CD4-positive, alpha-beta T cell treated with Interleukin-21 for 1 hour (primary cell): ENCODE measurements at regions not wholly inside any gene's neighbourhood (a gene's known extent, or its start where the extent isn't known, plus 50 kb on each side); places are given as distances from the start of the nearest gene placed in this dataset.
"Not testable (repeated sequence)": the region's sequence is repeated elsewhere in the genome, so short reads cannot be mapped to it uniquely, and the experiment has no call there.

ENCODE experiments used
- DNase-seq: peaks from one replicate; pipeline ENCODE4 v3.0.0-alpha.2; 2020

GRCh38 chr12:126419131-126419530 lies 1353.9 kb downstream of the AACS start:
- no peak for DNase-seq

- no peak for DNase-seq
Observed at GRCh38 chr12:126424696-126425095, 1359.5 kb downstream of the AACS start.

DNA sequence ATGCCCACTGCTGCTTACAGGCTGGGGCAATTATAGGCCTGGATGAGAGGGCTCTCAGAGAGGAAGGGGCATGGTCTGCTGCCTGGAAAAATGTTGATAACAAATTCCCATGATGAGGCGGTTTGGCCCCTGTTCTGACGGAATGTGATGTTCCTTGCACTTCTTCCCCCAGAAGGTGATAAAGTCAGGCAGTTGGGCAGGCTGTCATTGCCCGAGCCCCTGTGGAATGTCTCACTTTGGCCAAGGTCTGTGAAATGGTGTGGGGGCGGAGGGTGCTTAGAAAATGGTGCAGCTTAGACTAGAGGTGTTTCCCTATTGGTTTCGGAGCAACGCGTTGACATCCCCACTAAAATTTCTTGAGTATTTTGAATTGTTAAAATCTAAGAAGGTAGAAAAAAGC lies 1360.0 kb downstream of the AACS start:
- no peak for DNase-seq

DNA sequence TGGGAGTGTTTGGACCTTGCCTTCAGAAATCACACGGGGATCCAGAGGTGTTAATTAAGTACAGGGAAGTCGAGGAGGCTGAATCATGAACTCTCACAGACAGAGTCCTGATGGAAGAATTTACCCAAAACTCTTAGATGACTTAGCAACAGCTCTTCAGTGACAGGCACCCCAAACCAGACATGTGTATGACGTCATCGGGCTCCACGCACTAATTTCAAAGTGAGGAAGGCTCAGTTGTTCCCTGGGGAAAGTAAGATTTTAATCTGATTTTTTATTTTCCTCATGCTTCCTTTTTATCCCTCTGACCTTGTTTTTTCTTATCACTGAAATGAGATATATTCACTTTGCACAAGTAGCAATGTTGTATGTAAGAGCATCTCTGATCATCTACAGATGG lies 1363.5 kb downstream of the AACS start:
- DNase-seq, result no peak

DNA sequence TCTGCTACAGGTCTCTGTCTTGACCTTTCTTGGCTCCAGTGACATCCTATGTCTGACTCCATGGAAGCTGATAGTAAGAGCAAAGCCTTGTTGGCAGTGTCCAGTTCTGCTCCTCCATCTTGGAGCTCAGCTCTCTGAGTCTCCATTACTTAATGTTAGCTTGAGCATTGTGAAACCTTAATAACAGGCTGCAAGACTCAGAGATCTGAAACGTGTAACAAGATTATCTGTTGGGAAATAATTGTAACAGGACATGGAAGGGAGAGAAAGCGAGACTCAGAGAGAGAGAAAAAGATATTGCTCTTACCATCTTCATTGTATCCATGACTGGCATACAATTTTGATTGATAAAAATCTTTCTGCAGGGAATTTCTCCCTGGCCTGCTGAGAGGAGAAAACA lies 1365.7 kb downstream of the AACS start:
- DNase-seq, result no peak

- no peak for DNase-seq
Observed at GRCh38 chr12:126431767-126432166, 1366.5 kb downstream of the AACS start.

GRCh38 chr12:126432780-126433179 lies 1367.5 kb downstream of the AACS start:
- DNase-seq, result no peak

DNA sequence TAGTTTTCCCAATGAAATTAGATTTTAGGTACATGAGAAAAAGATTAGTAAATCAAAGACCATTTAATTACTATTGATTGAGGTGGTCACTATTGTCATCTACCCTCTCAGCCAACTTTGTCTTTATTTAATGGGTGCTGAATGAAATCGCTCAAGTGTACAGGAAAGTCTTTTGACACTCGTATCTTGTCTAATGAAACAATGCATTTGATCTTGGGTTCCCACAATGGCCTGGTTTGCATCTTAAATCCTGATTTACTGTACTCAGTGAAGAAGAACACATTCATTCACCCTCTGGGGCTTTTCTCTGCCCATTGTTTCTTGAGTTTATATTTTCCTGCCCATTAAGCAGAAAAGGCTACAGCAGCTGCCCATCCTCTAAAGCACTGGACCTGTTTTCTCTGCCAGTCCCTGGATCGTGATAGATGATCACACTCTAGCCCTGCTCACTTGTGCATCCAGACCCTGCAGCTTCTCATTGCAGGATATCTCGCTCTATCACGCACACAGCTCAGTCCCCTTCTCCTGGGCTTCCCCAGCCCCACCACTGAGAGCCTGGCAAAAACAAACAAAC lies 1369.3 kb downstream of the AACS start:
- no peak for DNase-seq

DNA sequence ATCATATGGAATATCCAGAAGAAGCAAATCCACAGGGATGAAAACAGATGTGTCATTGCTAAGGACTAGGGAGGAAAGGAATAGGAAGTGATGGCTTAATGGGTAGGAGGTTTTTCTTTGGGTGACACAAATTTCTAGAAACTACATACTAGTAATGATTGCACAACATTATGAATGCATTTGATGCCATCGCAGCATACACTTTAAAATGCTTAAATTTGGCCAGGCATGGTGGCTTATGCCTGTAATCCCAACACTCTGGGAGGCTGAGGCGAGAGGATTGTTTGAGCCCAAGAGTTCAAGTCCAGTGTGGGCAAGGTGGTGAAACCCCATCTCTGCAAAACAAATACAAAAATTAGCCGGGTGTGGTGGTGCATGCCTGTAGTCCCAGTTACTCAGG lies 1370.8 kb downstream of the AACS start:
- DNase-seq, result no peak

GRCh38 chr12:126437934-126438333 lies 1372.7 kb downstream of the AACS start:
- DNase-seq, result no peak

GRCh38 chr12:126443977-126444376 lies 1378.7 kb downstream of the AACS start:
- DNase-seq, result no peak

GRCh38 chr12:126447346-126447745 lies 1382.1 kb downstream of the AACS start:
- no peak for DNase-seq

GRCh38 chr12:126451809-126452208 lies 1386.6 kb downstream of the AACS start:
- DNase-seq, result no peak

- DNase-seq, result not testable (repeated sequence)
Observed at GRCh38 chr12:126452686-126453085, 1387.5 kb downstream of the AACS start.

DNA sequence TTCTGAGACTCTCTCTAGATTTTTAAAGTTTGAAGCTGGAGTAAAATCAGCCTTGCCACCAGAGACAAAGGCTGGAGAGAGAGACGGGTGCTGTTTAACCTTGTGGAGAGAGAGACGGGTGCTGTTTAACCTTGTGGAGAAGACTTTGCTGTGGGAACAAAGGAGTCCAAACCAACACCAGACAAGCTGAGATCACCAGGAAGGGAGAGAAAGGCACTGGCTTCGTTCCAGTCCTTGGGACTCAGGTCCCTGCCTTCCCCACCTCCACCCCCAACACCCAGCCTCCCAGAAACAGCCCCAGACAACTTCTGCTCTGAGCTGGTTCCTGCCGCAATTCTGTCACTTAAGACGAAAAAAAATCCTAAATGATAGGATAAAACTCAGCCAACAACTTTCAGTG lies 1389.3 kb downstream of the AACS start:
- DNase-seq, result no peak

- no peak for DNase-seq
Observed at GRCh38 chr12:126457776-126458175, 1392.5 kb downstream of the AACS start.

DNA sequence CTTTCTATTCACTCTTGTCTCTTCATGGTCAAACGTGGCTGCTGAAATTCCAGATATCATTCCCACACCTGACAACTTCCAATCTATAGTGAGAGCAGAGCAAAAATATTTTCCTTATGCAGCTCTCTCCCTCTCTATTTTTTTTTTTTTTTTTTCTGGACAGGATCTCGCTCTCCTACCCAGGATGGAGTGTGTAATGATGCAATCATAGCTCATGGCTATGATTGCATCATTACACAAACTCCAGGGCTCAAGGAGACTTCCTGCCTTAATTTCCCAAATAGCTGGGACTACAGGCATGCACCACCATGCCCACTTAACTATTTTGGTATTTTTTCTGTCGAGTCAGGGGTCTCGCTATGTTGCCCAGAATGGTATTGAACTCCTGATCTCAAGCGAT lies 1398.9 kb downstream of the AACS start:
- no peak for DNase-seq

DNA sequence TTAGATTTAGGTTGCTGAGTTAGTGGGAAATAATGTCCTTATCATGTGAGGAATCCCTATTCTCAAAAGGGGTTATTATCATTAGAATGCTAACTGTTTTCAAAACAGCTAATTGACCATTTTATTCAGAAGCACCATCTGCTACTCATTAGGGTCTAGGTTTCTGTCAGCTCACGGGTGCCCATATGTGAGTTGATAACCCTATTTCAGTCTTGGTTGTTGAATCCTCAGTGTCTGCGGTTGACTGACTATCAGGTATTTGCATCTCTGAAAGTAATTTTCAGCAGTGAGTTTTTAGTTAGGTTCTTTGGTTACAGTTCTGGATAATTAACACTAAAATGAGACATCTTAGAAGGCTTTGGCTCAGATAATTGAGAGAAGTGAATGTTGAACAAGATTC lies 1404.0 kb downstream of the AACS start:
- no peak for DNase-seq

GRCh38 chr12:126474703-126475102 lies 1409.5 kb downstream of the AACS start:
- DNase-seq, result no peak

- no peak for DNase-seq
Observed at GRCh38 chr12:126480451-126480850, 1415.2 kb downstream of the AACS start.

GRCh38 chr12:126481688-126482087 lies 1416.5 kb downstream of the AACS start:
- DNase-seq, result no peak

DNA sequence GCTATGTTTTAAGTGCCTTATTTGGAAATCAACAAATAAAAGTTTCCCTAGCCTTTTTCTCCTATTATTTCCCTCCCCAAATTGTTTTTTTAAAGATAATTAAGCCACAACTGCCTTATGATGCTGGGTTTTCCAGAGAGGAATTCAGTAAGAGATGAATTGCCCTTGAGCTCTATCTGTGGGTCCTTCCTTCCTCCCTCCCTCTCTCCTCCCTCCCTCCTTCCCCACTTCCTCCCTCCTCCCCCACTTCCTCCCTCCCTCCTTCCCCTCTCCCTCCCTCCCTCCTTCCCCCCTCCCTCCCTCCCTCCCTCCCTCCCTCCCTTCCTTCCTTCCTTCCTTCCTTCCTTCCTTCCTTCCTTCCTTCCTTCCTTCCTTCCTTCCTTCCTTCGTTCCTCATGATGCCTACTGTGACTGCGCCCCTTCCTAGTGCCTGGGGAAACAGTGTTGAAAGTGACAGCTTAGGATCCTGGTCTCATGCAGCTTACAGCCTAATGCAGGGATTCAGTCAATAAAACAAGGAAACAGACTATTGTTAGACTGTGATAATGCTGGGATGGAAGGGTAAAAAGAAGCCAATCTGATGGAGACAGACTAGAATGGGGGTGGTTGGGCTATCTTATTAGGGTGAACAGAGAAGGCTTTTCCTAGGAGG lies 1417.1 kb downstream of the AACS start:
- no peak for DNase-seq

DNA sequence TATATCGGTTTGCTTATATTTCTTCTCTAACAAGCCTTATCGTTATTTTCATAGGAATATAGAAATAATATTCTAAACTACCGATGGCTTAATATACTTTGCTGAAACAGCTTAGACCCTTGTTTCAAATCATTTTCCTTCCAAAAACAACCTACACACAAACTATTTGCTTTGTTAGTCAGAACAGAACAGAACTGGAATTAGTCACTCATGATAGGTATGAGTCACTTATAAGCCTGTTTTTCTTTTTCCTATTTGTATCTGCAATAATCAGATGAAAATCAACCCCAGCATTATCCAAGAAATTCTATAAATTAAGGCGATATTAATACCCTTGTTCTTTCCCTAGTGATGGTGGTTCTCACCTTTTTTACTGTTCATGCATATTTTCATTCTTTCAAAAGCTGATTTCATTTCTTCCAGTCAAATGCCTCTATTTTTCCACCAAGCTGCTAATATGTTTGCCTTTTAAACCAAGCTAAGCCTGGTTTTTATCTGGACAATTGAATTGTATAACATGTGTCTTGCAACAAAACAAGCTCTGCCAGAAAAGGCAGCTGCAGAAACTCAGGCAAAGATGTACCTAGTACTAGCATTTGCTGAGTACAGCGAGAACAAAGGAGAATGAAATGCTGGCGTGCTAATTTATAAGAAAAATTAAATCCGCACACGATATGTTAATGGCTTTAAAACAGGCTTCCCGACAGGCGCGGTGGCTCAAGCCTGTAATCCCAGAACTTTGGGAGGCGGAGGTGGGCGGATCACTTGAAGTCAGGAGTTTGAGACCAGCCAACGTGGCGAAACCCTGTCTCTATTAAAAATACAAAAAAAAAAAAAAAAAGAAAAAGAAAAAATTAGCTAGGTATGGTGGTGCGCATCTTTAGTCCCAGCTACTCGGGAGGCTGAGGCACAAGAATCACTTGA lies 1418.2 kb downstream of the AACS start:
- DNase-seq, result no peak

DNA sequence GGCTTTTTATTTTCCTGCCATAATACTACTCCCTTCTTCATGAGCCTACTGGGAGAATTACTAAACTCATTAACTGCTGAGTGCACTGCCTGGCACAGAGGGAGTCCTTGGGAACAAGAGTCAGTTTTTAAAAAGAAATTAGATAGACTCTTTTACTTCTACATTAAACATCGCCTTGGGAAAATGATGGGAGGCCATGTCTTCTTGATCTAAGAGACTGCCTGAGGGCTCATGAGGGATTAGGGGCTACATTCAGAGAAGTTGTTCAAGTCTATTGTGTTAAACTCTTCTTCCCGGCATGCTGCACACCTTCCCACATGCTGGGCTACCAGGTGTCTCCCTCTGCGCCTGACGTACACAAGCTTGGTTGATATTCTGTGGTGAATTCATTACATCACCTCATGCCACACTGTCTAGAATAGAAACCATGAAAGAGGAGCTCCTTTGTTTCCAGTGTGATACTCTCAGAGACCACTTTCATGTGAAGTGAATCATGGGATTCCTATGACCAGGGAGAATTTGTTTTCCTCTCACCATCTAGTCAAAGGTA lies 1422.3 kb downstream of the AACS start:
- DNase-seq, result no peak
